HG02798 (cell line): ENCODE measurements at regions not wholly inside any gene's neighbourhood (a gene's known extent, or its start where the extent isn't known, plus 50 kb on each side); places are given as distances from the start of the nearest gene placed in this dataset.

ENCODE experiments used
- ATAC-seq: cut with Tn5 transposase; IDR thresholded peaks from one replicate; pipeline ENCODE4 v1.9.1; 2021; ENCODE audit warnings: mild to moderate bottlenecking; ENCODE audit not compliant: unreplicated experiment, poor library complexity

GRCh38 chr3:127363171-127363570, 75.3 kb upstream of the PRR20G start:
- ATAC-seq = no peak

GRCh38 chr3:127360647-127361046, 72.8 kb upstream of the PRR20G start:
- no peak for ATAC-seq

GRCh38 chr3:127358641-127359040, 70.8 kb upstream of the PRR20G start:
- no peak for ATAC-seq

DNA sequence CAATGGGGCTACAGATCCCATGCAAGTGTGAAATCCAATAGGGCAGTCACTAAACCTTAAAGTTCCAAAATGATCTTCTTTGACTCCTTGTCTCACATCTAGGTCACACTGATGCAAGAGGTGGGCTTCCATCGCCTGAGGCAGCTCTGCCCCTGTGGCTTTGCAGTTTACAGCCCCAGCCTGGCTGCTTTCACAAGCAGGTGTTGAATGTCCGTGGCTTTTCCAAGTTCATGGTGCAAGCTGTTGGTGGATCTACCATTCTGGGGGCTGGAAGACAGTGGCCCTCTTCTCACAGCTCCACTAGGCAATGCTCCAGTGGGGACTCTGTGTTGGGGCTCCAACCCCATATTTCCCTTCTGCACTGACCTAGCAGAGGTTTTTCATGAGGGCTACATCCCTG, 68.5 kb upstream of the PRR20G start:
- ATAC-seq = no peak

DNA sequence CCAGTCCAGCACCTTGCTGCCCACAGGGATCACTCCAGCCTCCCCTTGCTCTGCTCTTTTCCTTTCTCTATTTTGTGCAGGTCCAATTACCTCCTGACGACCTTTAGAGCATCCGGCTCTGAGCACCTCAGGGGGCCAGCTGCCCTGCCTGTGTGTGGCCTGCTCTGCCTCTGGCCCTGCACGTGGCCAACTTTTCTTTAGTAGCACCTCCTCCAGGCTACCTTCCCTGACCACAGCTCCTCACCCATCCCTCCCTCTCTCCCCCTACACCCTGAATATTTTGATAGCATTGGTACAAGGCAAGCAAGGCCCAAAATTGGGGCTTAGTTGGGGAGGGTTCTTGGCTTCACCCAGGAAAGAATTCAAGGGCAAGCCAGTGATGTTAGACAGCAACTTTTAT, 66.9 kb upstream of the PRR20G start:
- no peak for ATAC-seq

- ATAC-seq = no peak
These were observed 64.8 kb upstream of the PRR20G start for GRCh38 chr3:127352612-127353011.

- ATAC-seq = no peak
These were observed 64.0 kb upstream of the PRR20G start for GRCh38 chr3:127351775-127352350.

GRCh38 chr3:127351321-127351720, 63.5 kb upstream of the PRR20G start:
- ATAC-seq = no peak

GRCh38 chr3:127350172-127351050, 62.6 kb upstream of the PRR20G start:
- no peak for ATAC-seq

- no peak for ATAC-seq
These were observed 61.8 kb upstream of the PRR20G start for GRCh38 chr3:127349501-127350171.

GRCh38 chr3:127342735-127343134, 54.9 kb upstream of the PRR20G start:
- no peak for ATAC-seq

GRCh38 chr3:127339928-127340861, 52.3 kb upstream of the PRR20G start:
- no peak for ATAC-seq

- ATAC-seq = no peak
These were observed 51.2 kb upstream of the PRR20G start for GRCh38 chr3:127339016-127339415.

DNA sequence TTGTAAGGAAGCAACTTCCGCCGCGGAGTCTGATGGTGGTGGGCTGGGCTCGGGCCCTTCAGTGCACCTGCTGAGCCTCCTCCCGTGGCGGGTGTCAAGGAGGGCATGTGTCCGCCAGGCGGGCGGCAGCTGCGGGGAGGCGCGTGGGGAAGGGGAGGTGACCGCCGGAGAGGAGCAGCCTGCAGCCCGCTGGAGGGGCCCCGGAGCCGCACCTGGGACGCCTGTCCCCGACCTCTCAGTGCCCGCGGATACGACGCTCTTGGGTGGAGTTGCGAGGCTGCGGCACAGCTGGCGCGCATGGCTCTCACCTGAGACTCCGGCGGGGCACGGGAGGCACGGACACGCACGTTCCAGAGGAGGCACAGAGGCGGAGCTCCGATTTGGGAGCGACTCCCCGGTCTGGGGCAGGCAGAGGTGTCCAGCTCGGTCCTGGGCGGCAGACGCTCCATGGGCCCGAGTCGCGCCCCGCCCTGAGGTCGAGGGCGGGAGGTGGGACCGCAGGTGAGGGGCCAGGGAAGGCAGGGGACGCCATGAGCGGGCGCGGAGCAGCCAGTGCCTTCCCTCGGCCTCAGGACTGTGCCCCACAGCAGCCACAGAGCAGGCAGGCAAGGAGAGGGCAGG, 50.2 kb upstream of the PRR20G start:
- ATAC-seq = no peak
